NK-92 treated with Interleukin-12 subunit alpha and Interleukin-12 subunit beta, amount 100 ng/mL, for 24 hours (cell line): ENCODE measurements at regions not wholly inside any gene's neighbourhood (a gene's known extent, or its start where the extent isn't known, plus 50 kb on each side); places are given as distances from the start of the nearest gene placed in this dataset.
"Not testable (repeated sequence)": the region's sequence is repeated elsewhere in the genome, so short reads cannot be mapped to it uniquely, and the experiment has no call there.

Experiments
- DNase-seq: peaks from one replicate; lab custom pipeline; 2025; lab: John Stamatoyannopoulos, UW

DNA sequence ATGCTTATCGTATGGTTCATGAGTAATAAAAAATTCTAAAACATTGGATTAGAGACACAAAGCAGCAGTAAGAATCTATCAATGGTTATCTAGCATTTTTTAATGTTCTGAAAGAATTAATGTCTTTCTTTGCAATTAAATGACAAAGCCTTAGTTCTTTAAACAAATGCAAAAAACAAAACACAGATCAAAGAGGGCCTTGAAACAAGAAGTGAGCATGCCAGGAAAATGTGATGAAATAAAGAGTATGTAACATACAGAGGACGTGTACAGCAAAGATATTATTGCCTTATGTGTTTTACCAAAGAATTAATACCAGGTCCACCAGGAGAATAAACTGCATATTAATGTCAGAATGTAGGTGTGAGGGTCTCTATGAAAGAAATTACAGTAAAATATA is 812.3 kb upstream of the GRAMD2B start:
- no peak for DNase-seq

- no peak for DNase-seq
Observed at GRCh38 chr5:125611541-125611940, 811.7 kb upstream of the GRAMD2B start.

DNA sequence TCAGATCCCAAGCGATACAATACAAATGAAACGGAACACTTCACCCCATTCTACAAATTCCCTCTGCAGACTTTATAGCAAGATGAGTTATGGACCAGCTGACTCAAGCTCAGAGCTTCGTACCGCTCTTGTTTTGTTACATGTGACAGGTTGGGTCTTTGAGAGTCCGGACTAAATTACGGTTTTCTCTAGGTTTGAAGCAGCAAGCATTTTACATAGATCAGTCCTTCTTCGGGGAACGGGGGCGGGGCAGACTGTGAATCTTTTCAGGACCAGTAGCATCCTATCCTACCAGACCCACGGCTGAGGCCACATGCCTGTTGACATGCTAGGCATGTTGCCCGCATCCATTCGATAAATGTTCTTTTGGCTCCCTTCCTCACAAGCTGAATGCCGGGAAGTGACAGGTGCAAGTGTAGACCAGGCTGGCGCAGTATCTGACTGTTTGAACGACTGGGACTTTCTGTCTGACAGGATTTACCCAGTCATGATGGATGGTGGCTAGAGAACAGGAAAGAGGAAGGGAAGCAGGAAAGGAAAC is 811.0 kb upstream of the GRAMD2B start:
- DNase-seq = no peak

DNA sequence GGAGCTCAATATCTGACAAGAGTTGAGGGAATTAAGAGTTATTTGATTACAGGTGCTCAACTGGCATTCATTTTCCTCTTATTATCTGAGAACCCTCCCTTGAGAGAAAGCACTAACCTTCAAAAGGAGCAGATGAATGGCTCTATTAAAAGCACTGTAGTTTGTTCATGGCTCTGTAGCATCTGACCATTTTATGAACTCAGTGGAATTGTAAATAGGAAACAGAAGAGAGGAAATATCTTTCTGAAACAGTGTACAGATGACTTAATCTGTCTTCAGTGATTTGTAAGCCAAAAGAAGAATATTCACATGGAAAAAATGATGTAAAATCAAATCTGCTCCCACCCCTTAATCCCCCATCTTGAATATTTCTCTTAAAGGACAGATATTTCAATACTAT is 810.4 kb upstream of the GRAMD2B start:
- DNase-seq = no peak

DNA sequence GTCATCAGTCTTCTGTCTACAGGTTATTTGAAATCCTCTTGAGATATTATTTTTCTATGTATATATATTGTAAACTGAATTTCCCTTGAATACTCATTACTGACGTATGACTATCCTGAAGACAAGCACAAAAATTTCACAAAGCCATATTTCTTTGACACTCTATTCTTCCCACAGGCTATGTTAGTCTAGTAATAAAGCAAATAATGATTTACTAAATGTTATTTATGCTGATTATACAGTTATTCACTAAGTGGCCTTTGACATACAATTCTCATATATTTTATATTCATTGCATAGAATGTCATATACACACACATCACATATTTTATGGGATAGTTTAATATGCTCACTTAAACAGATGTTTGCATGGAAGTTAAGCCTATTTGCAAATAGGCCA is 793.0 kb upstream of the GRAMD2B start:
- no peak for DNase-seq

DNA sequence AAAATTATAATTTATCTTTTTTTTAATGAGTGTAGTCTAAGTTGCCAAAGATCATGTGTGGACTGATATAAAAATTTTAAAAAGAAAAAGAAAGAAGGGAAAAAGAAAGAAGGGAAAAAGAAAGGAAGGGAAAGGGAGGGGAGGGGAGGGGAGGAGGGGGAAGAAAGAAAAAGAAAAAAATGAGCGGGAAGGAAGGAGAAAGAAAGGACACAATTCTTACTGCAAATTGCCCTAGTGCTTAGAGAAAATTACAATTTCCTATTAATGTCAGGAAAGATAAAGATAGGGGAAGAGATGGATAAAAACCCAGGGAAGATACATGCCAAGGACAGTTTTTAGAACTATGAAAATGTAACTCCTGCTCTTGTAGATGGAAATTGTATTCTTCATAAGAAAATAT is 789.7 kb upstream of the GRAMD2B start:
- no peak for DNase-seq

DNA sequence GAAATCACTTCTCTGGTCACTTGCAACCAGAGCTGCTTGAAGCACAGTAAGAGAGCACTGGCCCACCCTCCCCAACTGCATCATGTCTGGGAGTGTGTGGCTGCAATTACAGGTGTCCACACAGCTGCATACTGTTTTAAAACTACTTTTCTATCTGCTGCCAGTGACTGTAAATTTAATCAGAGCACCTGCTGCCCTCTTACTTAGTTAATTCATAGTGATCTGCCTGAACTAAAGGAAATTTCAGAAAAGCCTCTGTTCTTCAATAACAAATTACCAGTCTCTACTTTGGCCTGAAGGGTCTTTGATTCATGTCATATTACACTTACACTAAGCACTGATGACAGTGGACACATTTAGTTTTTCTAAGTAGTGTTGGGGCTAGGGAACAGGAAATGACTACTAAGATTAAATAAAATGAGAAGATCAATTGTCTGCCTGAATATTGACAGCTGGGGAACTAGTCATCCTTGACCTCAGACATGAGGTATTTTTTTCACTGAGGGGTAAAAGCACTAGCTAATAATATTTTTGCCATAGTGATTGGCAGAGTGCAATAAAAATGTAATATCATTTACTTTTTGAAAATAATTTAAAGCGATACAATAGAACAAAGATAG is 788.9 kb upstream of the GRAMD2B start:
- DNase-seq = no peak

DNA sequence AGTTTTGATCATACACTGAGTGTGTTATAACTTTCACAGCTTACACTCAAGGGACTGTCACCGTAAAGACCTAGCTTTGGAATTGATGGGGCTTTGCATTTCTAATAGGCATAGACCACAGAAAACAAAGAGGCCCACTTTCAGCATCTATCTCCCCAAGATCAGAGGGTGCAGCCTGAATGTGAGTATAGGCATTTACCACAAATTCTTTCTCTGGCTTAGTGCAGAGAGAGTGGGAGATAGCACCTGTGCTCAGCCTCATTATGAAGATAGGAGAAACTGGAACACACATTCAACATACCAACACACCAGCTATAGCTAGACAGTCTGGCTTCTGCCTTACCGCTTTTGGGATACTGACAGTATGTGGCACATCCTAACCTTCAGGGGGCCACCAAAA is 783.4 kb upstream of the GRAMD2B start:
- no peak for DNase-seq

GRCh38 chr5:125652761-125653160 is 770.4 kb upstream of the GRAMD2B start:
- no peak for DNase-seq

- no peak for DNase-seq
Observed at GRCh38 chr5:125654392-125654791, 768.8 kb upstream of the GRAMD2B start.

GRCh38 chr5:125655156-125655555 is 768.1 kb upstream of the GRAMD2B start:
- DNase-seq = no peak

- DNase-seq = no peak
Observed at GRCh38 chr5:125657936-125658335, 765.3 kb upstream of the GRAMD2B start.

DNA sequence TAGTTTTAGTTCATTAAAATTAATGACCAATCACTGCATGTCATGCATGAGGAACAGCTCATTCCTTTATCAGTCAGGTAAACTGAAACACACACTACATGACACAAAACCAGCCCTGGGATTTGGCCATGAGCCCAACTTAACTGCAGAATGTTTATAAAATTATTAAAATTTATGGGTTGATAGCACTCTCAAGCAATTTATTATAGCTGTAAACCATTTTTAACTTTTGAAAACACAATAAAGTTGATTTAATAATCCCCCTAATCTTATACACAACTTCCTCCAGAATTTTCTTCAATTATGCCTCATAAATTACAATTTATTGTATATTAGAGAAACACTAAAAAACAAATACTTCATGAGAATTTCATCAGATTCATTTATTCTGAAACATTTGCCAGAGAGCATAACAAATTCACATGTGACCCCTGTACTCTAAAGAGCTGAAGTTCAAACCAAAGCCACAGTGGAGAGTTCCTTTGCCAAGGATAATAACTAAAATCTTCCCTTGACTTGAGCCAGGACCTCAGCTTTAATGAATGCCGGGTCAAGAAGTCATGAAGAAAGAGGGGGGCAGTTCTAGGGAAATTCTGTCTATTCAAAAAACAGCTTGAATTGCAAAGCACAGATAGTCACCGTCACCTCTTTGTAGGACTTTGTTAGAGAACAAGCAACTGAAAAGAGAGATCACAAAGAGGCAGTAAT is 763.7 kb upstream of the GRAMD2B start:
- no peak for DNase-seq

DNA sequence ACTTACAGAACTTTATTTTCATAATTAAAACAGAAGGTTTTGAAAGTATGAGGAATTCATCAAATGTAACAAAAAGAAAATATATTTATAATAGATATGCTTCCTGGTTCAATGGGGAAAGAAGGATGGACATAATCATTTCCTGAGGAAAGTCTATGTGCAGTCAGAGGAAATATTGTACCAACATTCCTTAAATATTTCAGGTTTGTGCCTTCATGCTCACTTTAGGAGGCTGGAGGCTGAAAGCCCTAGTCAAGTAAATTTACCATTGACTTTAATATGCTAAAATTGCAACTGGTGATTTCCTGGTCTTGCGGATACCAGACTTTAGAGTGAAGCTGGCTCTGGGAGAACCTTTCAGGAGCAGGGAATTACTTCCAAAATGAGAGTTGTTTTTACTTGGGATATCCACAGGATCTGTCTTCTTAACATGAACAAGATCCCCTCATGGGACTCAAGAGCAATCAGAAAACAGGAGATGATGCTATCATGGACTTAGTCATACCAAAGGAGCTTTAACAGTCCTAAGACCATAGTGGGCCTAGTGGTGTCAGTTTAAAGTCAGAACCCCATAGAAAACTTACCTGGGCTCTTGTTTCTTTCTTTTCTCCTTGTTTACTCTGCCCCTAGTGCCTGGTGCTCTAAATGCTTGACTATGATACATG is 762.8 kb upstream of the GRAMD2B start:
- DNase-seq = no peak

DNA sequence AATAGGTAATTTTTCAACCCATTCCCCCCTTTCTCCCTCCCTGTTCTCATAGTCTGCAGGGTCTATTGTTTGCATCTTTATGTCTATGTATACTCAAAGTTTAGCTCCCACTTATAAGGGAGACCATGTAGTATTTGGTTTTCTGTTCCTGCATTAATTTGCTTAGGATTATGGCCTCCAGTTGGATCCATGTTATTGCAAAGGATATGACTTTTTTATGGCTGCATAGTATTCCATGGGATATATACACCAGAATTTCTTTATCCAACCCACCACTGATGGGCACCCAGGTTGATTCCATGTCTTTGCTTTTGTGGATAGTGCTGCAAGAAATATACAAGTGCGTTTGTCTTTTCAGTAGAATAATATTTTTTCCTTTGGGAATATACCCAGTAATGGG is 761.6 kb upstream of the GRAMD2B start:
- no peak for DNase-seq

- DNase-seq = no peak
Observed at GRCh38 chr5:125668884-125669283, 754.3 kb upstream of the GRAMD2B start.

- no peak for DNase-seq
Observed at GRCh38 chr5:125673359-125673950, 749.8 kb upstream of the GRAMD2B start.

DNA sequence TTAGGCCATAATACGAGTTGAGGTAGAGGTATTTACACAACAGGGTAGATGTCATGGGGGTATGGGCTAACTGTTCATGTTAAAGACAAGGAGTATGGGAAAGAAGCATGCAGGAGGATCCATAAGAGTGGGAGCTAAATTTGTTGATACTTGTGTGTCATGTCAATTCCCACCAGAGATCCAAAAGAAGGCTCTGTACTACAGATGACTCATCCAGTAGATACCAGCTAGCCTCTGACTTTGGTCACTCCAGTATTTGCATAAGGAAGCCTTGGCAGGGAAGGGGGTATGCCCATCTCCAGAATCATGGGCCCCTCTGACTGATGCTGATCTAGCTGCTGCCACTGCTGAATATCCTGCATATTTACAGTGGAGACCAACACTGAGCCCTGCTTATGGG is 743.7 kb upstream of the GRAMD2B start:
- no peak for DNase-seq

DNA sequence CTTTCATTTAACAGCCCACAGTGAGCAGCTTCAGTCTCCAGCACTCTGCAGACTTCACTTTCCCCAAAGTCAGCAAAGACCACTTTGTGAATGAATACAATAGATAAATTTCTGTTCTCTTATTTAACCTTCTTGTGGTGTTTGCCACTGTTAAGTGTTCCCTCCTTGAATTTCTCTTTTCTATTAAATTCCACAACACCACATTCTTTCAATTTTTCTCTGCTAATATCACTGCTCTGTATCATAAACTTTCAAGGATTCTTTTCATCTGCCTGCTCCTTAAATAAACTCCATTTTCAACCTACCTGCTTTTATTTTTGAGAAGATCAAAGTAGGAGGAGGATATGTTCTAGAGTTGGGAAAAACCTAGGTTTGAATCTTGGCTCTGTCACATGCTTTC is 739.5 kb upstream of the GRAMD2B start:
- DNase-seq = no peak

GRCh38 chr5:125685771-125686170 is 737.4 kb upstream of the GRAMD2B start:
- DNase-seq = no peak

GRCh38 chr5:125691738-125692530 is 731.3 kb upstream of the GRAMD2B start:
- not testable (repeated sequence) for DNase-seq
